G401.6 (cell line): ENCODE measurements at regions not wholly inside any gene's neighbourhood (a gene's known extent, or its start where the extent isn't known, plus 50 kb on each side); places are given as distances from the start of the nearest gene placed in this dataset.
"Not testable (repeated sequence)": the region's sequence is repeated elsewhere in the genome, so short reads cannot be mapped to it uniquely, and the experiment has no call there.

Experiments used
- FAIRE-seq: peaks from 2 replicates; lab custom pipeline; 2012; peaks lifted over from hg19 to GRCh38; lab: Jason Lieb, UNC

DNA sequence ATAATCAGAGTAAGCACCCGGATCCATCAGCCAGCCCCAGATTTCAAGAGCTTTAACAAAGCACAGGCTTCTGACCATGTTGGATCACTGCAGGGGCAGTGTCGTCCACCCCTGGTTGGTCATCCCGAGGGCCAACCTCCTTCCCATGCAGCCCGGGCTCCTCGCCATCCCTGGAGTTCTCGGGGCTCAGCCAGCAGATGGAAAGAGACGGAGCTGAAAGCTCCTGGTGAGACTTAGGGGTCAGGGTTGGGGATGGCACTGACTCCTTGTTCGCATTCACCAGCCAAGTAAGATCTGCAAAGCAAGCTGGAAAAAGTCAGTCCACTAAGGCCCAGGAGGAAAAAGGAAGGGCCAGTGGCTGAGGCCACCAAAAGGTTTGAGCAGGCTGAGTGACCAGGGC, 888.9 kb downstream of the BRD1 start:
- no peak for FAIRE-seq

DNA sequence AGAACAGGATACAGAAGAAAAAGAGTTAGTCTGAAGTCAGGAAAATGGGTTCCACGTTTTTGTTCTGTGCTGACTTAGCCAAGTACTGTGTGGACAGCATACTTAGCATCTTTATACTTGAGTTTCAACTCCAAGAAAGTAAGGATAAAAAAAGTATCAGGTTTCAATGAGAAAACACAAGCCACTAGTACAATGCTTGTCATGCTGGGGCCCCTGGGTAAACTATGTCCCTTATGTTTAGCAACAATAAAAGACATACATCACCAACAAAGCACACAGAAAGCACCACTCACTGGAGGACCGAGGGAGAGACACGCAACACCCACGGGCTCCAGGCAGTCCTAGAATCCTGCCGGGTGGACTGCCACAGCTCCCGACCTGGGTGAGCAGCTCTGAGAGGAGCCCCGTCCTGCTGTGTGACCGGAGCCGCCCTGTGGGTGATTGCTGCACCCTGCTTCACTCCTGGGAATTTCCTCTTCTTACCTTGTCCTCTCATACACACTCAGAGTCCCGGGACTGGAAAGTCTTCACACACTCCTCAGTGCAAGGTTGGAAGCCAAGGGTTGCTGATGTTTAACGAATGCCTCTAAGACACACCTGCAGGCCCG, 890.5 kb downstream of the BRD1 start:
- no peak for FAIRE-seq

GRCh38 chr22:48936391-48936790, 891.3 kb downstream of the BRD1 start:
- FAIRE-seq = no peak

DNA sequence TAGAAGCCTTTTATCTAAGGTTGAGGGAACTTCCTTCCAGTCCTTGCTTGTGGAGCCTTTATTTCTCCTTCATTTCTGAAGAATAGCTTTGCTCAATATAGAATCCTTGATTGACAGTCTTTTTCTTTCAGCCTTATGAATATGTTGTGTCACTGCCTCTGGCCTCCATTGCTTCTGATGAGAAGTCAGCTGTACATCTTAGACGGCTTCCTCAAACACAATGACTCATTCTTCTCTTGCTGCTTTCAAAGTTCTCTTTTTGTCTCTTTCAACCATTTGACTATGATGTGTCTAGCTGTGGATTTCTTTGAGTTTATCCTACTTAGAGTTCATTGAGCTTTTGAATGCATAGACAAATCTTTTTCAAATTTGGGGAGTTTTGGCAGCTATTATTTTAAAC, 893.2 kb downstream of the BRD1 start:
- no peak for FAIRE-seq

DNA sequence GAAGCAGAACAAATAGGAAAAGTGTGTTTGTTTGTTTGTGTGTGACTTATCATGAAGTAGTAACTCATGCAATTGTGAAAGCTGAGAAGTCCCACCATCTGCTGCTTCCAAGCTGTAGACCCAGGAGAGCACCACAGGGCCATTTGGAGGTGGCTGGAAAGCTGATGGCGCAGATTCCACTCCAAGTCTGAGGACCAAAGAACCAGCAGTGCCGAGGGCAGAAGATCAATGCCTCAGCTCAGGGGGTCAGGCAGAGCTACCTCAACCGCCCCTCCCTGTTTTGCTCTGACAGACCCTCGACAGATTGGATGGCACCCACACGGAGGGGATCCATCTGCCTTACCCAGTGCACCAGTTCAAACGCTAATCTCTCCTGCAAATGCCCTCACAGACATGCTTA, 896.2 kb downstream of the BRD1 start:
- no peak for FAIRE-seq

DNA sequence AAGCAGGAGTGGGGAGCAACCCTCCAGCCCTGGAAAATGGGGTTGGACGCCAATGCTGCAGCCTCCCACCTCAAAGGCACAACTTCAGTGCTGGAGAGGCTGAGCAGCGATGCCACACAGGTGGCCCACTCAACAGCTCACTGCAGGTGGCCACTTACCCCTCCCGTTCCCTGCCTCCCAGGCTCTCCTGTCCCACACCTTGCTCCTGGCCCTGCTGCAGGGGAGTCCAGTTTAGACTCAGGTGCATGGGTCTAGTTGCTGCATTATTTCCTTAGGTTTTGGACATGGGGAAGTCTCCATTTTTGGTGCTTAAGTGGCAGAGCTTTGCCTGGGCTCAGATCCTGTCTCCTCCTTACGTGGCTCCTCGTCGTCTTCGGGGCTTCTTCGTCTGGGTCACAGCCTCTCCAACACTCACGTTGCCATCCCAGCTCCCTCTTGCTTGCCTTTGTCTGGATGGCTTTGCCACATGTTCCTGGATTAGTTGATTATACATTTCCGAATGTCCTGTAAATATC, 898.3 kb downstream of the BRD1 start:
- no peak for FAIRE-seq

DNA sequence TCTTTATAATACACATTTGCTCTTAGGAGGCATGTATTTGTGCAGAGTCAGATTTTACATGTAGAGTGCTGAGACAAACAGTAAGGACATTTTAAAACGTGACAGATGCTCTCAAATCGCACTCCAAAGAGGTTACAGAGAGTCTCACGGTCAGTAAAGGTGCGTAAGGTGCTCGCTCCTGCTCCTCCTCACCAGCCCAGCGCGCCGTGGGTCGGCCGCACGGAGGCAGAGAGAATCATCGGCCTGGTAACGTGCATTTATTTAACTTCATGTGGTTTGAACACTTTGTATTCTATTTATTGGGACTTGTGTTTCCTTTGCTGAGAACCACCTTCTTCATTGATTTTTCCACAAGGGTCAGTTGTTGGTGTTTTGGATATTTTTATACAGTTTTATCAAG, 900.1 kb downstream of the BRD1 start:
- no peak for FAIRE-seq

DNA sequence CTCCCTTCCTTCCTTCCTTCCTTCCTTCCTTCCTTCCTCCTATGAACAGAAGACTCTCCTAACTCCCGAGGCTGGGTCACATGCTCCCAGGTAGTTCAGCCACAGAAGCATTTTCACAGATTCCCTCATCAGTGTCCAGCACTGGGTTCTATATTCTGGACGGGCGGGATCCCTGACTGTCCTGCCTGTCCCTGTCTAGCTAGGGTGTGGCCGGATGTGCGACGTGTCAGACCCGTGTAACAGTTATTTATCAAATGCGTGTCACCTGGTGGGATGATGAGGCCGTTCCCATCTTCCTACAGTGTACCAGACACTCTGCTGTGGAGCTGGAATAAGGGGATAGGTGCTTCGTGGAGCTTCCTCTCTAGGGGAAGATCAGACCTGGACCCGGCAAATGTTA, 901.0 kb downstream of the BRD1 start:
- FAIRE-seq = no peak

- FAIRE-seq = no peak
Observed at GRCh38 chr22:48926136-48926535, 901.5 kb downstream of the BRD1 start.

DNA sequence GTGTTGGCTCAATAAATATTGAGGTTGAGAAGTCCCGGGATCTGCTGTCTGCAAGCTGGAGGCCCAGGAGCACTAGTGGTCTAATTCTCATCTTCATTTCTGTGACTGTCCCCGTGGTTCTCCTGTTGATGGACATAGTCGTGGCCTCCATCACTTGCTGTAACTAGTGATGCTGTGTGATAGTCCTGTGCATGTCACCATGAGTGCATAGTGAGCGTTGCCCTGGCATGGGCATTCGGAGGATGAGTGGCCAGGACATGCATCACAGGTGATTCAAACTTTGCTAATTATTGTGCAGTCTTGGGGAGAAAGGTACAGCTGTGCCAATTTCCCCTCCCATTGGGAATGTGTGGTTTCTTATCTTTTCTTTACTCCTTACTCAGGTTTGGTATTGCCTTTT, 902.2 kb downstream of the BRD1 start:
- no peak for FAIRE-seq

- no peak for FAIRE-seq
Observed at GRCh38 chr22:48923996-48924395, 903.7 kb downstream of the BRD1 start.

- FAIRE-seq = no peak
Observed at GRCh38 chr22:48923165-48923865, 904.4 kb downstream of the BRD1 start.

DNA sequence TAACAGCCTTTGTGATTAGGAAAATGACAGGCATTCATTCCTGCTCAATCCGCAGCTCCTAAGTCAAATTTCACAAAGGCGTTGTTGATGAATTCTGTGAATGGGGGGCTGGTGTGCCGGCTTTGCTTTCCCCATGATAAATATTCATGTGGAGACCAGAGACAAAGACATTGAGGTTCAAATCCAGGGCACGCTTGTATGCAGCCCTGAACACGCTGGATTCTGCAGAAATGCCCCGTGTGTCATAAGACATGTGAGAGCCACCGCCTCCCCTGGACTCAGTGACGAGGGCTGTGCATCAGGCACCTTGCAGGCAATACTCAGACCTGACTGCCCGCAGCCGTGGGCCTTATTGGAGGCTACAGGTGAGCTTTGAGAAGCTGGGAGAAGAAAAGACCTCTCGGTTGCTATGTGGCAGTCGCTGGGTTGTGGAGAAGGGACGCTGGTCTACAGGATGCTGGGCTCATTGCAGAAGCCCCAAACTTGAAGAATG, 906.2 kb downstream of the BRD1 start:
- FAIRE-seq = no peak

DNA sequence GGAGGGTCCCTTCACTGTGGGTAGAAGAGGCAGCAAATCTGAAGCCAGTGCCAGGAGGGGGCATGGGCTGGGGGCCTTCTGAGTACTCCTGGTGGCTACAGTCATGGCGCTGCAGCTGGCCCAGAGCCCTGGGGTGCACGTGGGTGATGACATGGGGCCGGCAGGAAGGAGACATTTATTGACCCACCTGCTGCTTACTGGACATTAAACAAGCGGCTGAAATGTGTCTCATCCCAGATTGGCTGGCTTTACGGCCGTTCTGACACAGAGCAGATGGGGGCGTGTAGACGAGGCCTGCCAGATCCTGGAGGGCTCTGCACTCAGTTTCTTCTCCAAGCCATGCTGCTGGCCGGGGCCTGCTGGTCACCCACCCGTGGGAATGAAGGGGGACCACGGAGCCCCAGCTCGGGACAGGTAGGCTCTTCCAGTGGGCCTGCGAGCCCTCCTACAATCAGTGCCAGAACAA, 906.9 kb downstream of the BRD1 start:
- FAIRE-seq = no peak

DNA sequence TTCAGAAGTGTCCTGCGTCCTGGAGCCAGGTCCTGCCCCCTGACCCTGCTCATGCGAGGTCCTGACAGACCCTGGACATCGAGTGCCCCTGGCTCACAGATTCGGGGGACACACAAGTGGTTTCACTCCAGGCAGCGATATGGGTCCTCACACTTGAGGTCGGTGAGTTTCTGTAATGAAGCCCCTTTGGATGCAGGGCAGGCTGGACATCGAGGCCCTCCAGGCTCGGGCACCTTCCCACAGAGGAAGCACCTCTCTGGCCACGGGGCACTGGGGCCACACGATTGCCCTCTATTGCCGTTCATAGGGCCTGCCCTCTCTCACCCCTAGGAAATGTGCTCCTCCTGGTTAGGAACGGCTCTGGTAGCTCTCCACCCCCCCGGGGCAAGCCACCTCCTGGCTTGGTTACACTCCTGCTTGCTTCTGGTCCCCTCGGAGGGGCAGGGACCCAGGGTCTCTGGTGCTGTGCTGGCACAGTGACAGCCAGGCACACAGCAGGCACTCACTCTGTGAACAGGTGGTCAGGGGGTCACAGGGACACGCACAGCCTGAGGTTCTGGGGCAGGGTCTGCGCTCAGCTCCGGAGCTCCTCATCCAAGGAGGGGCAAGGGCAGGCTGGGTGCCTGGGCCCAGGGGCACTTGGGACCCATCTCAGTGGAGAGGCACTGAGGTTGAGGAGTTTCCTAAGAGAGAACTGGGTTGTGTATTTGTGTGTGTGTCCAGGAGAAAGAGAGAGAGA, 907.7 kb downstream of the BRD1 start:
- FAIRE-seq = no peak

- no peak for FAIRE-seq
Observed at GRCh38 chr22:48919187-48919590, 908.5 kb downstream of the BRD1 start.

DNA sequence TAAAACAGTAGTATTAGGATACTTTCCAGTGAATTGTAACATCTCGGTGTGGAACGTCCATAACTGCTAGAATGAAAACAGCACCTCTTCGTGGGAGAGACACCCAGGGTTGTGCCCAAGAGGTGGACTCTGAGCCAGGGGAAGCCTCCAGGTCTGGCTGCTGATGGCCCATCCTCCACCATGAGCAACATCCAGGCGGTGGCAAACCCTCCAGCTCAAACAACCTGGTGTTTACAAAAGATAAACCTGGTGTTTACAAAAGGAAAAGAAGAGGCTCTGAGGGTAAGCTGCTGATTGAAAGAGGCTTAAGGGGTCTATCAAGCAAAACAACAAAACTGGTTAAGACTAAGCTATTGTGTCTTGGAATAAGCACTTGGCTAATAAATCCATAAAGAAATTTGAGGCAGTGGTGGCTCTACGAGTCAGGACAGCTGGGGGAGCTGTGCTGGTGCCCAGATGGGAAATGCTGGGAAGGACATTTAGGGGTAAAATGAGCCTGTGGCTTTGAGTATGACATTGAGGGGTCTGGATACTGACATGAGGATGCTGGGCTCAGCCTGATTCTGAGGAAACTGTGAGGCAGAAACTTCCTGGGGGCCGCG, 909.0 kb downstream of the BRD1 start:
- FAIRE-seq = no peak

DNA sequence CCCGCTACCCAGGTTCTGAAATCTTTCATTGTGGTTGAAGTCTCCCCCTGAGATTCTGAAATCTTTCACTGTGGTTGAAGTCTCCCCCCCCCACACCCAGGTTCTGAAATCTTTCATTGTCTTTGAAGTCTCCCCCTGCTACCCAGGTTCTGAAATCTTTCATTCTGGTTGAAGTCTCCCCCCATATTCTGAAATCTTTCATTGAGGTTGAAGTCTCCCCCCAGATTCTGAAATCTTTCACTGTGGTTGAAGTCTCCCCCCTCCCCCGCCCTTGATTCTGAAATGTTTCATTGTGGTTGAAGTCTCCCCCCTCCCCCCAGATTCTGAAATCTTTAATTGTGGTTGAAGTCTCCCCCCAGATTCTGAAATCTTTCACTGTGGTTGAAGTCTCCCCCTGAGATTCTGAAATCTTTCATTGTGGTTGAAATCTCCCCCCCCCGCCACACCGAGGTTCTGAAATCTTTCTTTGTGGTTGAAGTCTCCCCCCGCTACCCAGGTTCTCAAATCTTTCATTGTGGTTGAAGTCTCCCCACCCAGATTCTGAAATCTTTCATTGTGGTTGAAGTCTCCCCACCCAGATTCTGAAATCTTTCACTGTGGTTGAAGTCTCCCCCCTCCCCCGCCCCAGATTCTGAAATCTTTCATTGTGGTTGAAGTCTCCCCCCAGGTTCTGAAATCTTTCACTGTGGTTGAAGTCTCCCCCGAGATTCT, 915.2 kb downstream of the BRD1 start:
- FAIRE-seq = not testable (repeated sequence)

- FAIRE-seq = not testable (repeated sequence)
Observed at GRCh38 chr22:48911647-48912046, 916.0 kb downstream of the BRD1 start.

- not testable (repeated sequence) for FAIRE-seq
Observed at GRCh38 chr22:48911067-48911466, 916.6 kb downstream of the BRD1 start.

GRCh38 chr22:48908547-48908946, 919.1 kb downstream of the BRD1 start:
- no peak for FAIRE-seq

DNA sequence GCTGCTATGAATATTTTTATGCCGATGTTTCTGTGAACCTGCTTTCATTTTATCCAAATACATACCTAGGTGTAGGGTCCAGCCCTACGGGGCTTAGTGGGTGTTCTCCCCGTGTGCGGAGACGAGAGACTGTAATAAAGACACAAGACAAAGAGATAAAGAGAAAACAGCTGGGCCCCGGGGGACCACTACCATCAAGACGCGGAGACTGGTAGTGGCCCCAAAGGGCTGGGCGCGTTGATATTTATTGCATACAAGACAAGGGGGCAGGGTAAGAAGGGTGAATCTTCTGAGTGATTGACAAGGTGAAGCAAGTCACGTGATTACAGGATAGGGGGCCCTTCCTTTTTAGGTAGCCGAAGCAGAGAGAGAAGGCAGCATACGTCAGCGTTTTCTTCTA, 920.1 kb downstream of the BRD1 start:
- no peak for FAIRE-seq
